IMR-90 (cell line): ENCODE measurements at regions not wholly inside any gene's neighbourhood (a gene's known extent, or its start where the extent isn't known, plus 50 kb on each side); places are given as distances from the start of the nearest gene placed in this dataset.

ENCODE experiments used
- ATAC-seq: fragments of 200-7000 bp; cut with Tn5 transposase; 2 replicates; pipeline ENCODE4 v1.9.1; 2020; ENCODE audit warnings: low read depth, mild to moderate bottlenecking, moderate library complexity
- BruUV-seq: library from RNA; stranded (reverse); fragments of 400-500 nt; replicated peaks from 2 replicates; lab custom pipeline; 2021; lab: Mats Ljungman, UMichigan
- CTCF ChIA-PET: fragments of 300-600 bp; formaldehyde crosslinking; extraction: SDS; loops from one replicate; lab custom pipeline; 2021; ENCODE audit warnings: antibody characterized with exemption; lab: Yijun Ruan, JAX
- POLR2A ChIA-PET: fragments of 300-600 bp; sonication (Branson Sonifier 250); formaldehyde crosslinking; loops from one replicate; lab custom pipeline; 2022; ENCODE audit warnings: antibody characterized with exemption; ENCODE audit not compliant: unreplicated experiment; lab: Charles Lee
- DNase-seq: peaks from one replicate; pipeline ENCODE4 v3.0.0; 2013
- H2AFZ ChIP-seq: replicated peaks from 2 replicates; pipeline ENCODE3; 2013; ENCODE audit warnings: low read length, mild to moderate bottlenecking; ENCODE audit not compliant: poor library complexity
- H2AK5ac ChIP-seq: 2 replicates; pipeline ENCODE4 v1.6.1; 2013; ENCODE audit warnings: low read depth, low read length, inconsistent platforms
- H2AK9ac ChIP-seq: replicated peaks from 2 replicates; pipeline ENCODE3; 2013; ENCODE audit warnings: mild to moderate bottlenecking, low read depth, low read length, moderate library complexity; ENCODE audit not compliant: poor library complexity
- H2BK120ac ChIP-seq: 2 replicates; pipeline ENCODE4 v1.6.1; 2013; ENCODE audit warnings: low read depth, low read length, inconsistent platforms
- H2BK15ac ChIP-seq: 3 replicates; pipeline ENCODE4 v1.6.1; 2013; ENCODE audit warnings: low read depth, low read length, inconsistent platforms
- H2BK20ac ChIP-seq: 2 replicates; pipeline ENCODE4 v1.6.1; 2013; ENCODE audit warnings: low read depth, mild to moderate bottlenecking, inconsistent platforms, low read length, moderate library complexity
- H2BK5ac ChIP-seq: 2 replicates; pipeline ENCODE4 v1.6.1; 2013; ENCODE audit warnings: mild to moderate bottlenecking, low read depth, low read length, inconsistent platforms; ENCODE audit not compliant: poor library complexity, severe bottlenecking
- H3K14ac ChIP-seq: replicated peaks from 2 replicates; pipeline ENCODE4 v1.6.1; 2013; ENCODE audit warnings: low read depth, low read length, inconsistent platforms
- H3K18ac ChIP-seq: 2 replicates; pipeline ENCODE4 v1.6.1; 2013; ENCODE audit warnings: low read depth, low read length, control low read depth
- H3K23ac ChIP-seq: 2 replicates; pipeline ENCODE4 v1.6.1; 2013; ENCODE audit warnings: low read depth, low read length, inconsistent platforms
- H3K27ac ChIP-seq: 2 replicates; pipeline ENCODE4 v1.5.1; 2013; ENCODE audit warnings: mild to moderate bottlenecking, control low read depth, low read length; ENCODE audit not compliant: insufficient read depth
- H3K27me3 ChIP-seq: 2 replicates; pipeline ENCODE4 v1.6.1; 2013; ENCODE audit warnings: low read length; ENCODE audit not compliant: control insufficient read depth, insufficient read depth
- H3K36me3 ChIP-seq: 2 replicates; pipeline ENCODE4 v1.6.1; 2013; ENCODE audit warnings: low read length, mixed read lengths; ENCODE audit not compliant: control insufficient read depth, insufficient read depth
- H3K4ac ChIP-seq: 2 replicates; pipeline ENCODE4 v1.6.1; 2013; ENCODE audit warnings: low read depth, low read length, inconsistent platforms
- H3K4me1 ChIP-seq: 2 replicates; pipeline ENCODE4 v1.6.1; 2013; ENCODE audit warnings: low read length, mixed read lengths; ENCODE audit not compliant: control insufficient read depth, insufficient read depth
- H3K4me2 ChIP-seq: 2 replicates; pipeline ENCODE4 v1.6.1; 2013; ENCODE audit warnings: low read depth, mild to moderate bottlenecking, control low read depth, low read length, moderate library complexity
- H3K4me3 ChIP-seq: 2 replicates; pipeline ENCODE4 v1.5.1; 2013; ENCODE audit warnings: low read depth, mild to moderate bottlenecking, control low read depth, low read length, moderate library complexity; ENCODE audit not compliant: insufficient read depth
- H3K56ac ChIP-seq: 2 replicates; pipeline ENCODE4 v1.6.1; 2013; ENCODE audit warnings: low read length, inconsistent platforms; ENCODE audit not compliant: insufficient read depth; ENCODE audit errors: extremely low read depth
- H3K79me1 ChIP-seq, 2 experiments: 2 replicates each; pipeline ENCODE4 v1.6.1; 2013; ENCODE audit warnings: low read length in 2 of 2, inconsistent platforms in 1 of 2, low read depth in 1 of 2
- H3K9ac ChIP-seq: 2 replicates; pipeline ENCODE4 v1.6.1; 2013; ENCODE audit warnings: low read depth, low read length, control low read depth
- H3K9me1 ChIP-seq: 2 replicates; pipeline ENCODE4 v1.6.1; 2013; ENCODE audit warnings: low read length, inconsistent platforms; ENCODE audit not compliant: insufficient read depth
- H3K9me3 ChIP-seq: 2 replicates; pipeline ENCODE4 v1.6.1; 2013; ENCODE audit warnings: low read length; ENCODE audit not compliant: control insufficient read depth, insufficient read depth
- H4K20me1 ChIP-seq: 2 replicates; pipeline ENCODE4 v1.6.1; 2013; ENCODE audit warnings: low read length, inconsistent platforms; ENCODE audit not compliant: insufficient read depth
- H4K5ac ChIP-seq: 2 replicates; pipeline ENCODE4 v1.6.1; 2013; ENCODE audit warnings: mild to moderate bottlenecking, low read depth, low read length, control low read depth
- H4K8ac ChIP-seq, 2 experiments: 2 replicates each; pipeline ENCODE4 v1.6.1; 2013; ENCODE audit warnings: low read depth in 2 of 2, low read length in 2 of 2, control low read depth in 1 of 2, inconsistent platforms in 1 of 2
- H4K91ac ChIP-seq: 2 replicates; pipeline ENCODE4 v1.6.1; 2013; ENCODE audit warnings: low read depth, low read length, inconsistent platforms; ENCODE audit not compliant: insufficient read depth
- CEBPB ChIP-seq: IDR thresholded peaks from 2 replicates; pipeline ENCODE4 v1.6.1; 2012; ENCODE audit warnings: low read depth, low read length, improper control_type of control experiment
- CHD1 ChIP-seq: IDR thresholded peaks from 2 replicates; pipeline ENCODE4 v1.6.1; 2012; ENCODE audit warnings: low read depth, low read length, improper control_type of control experiment
- CTCF ChIP-seq: conservative IDR thresholded peaks from 2 replicates; pipeline ENCODE4 v1.5.1; 2012; ENCODE audit warnings: mild to moderate bottlenecking, low read depth, low read length, improper control_type of control experiment
- ELK1 ChIP-seq: fragments of 150-350 bp; IDR thresholded peaks from 2 replicates; pipeline ENCODE4 v1.6.1; 2016; ENCODE audit warnings: low read depth, mild to moderate bottlenecking, low read length, moderate library complexity, borderline replicate concordance
- FOS ChIP-seq: fragments of 150-350 bp; IDR thresholded peaks from 2 replicates; pipeline ENCODE4 v1.6.1; 2016; ENCODE audit warnings: low read depth, low read length
- MAFK ChIP-seq: IDR thresholded peaks from 2 replicates; pipeline ENCODE4 v1.6.1; 2012; ENCODE audit warnings: low read depth, low read length, improper control_type of control experiment
- MAZ ChIP-seq: IDR thresholded peaks from 2 replicates; pipeline ENCODE4 v1.6.1; 2012; ENCODE audit warnings: low read depth, mild to moderate bottlenecking, low read length, improper control_type of control experiment, moderate library complexity, borderline replicate concordance
- MXI1 ChIP-seq: IDR thresholded peaks from 2 replicates; pipeline ENCODE4 v1.6.1; 2012; ENCODE audit warnings: low read depth, mild to moderate bottlenecking, low read length, moderate library complexity, borderline replicate concordance
- NFE2L2 ChIP-seq: fragments of 150-350 bp; IDR thresholded peaks from 2 replicates; pipeline ENCODE4 v1.6.1; 2016; ENCODE audit warnings: low read depth, mild to moderate bottlenecking, low read length
- POLR2A ChIP-seq: IDR thresholded peaks from 2 replicates; pipeline ENCODE4 v1.6.1; 2012; ENCODE audit warnings: mild to moderate bottlenecking, low read depth, low read length
- RAD21 ChIP-seq: IDR thresholded peaks from 2 replicates; pipeline ENCODE4 v1.6.1; 2012; ENCODE audit warnings: low read length, improper control_type of control experiment
- RCOR1 ChIP-seq: IDR thresholded peaks from 2 replicates; pipeline ENCODE4 v1.6.1; 2012; ENCODE audit warnings: mild to moderate bottlenecking, low read length, improper control_type of control experiment; ENCODE audit not compliant: insufficient replicate concordance
- RFX5 ChIP-seq: IDR thresholded peaks from 2 replicates; pipeline ENCODE4 v1.8.0; 2012; ENCODE audit warnings: low read depth, mild to moderate bottlenecking, low read length, moderate library complexity
- SMC3 ChIP-seq: fragments of 150-350 bp; IDR thresholded peaks from 2 replicates; pipeline ENCODE4 v1.6.1; 2016; ENCODE audit warnings: low read depth, mild to moderate bottlenecking, antibody characterized with exemption, low read length, moderate library complexity
- WGBS, 2 experiments: methylation state at CpG; one replicate each; pipeline versions ENCODE4 v1.1.5 to v1.1.7; 2013; ENCODE audit warnings: missing lambda C conversion rate in 2 of 2; ENCODE audit not compliant: insufficient read length in 1 of 2; ENCODE audit errors: extremely low coverage in 2 of 2; 5-methylcytosine and 5-hydroxymethylcytosine counted together
- dilution Hi-C: fragments of 300-500 bp; cut with HindIII; formaldehyde crosslinking; loops from one replicate; pipeline ENCODE4 v1.14.3; 2018; ENCODE audit warnings: low sequenced_read_pairs; ENCODE audit not compliant: unreplicated experiment
- in situ Hi-C: fragments of 300-500 bp; cut with MboI; formaldehyde crosslinking; loops from 3 replicates; pipeline ENCODE4 v1.14.3; 2019; ENCODE audit warnings: low sequenced_read_pairs, inconsistent platforms, mixed read lengths
- intact Hi-C: fragments of 100-400 bp; cut with micrococcal nuclease; formaldehyde crosslinking; loops from 2 replicates; pipeline ENCODE4 v1.10.0; 2022
- TF ChIP-seq, protein P1 (sequence below): fragments of 150-350 bp; IDR thresholded peaks from 2 replicates; pipeline ENCODE4 v1.6.1; 2017; ENCODE audit warnings: mild to moderate bottlenecking, antibody characterized with exemption, low read length, low read depth

- H3K4me2 ChIP-seq: no peak overlapping the region
- no peak overlapping the region for H3K18ac ChIP-seq
- no peak overlapping the region for H2AK5ac ChIP-seq
- no CpG with 5 or more reads among the region's 3 CpGs for WGBS, 2 experiments
- peaks cover 13% of the 10 kb centered on the region for H3K9me3 ChIP-seq
- no peak overlapping the region for H4K91ac ChIP-seq
- H3K14ac ChIP-seq: no peak overlapping the region
- DNase-seq (no peak), ATAC-seq (no peak)
- H4K8ac ChIP-seq: no peak overlapping the region
- no peak overlapping the region for H3K9ac ChIP-seq
- no peak overlapping the region for H3K23ac ChIP-seq
- ChIA-PET CTCF (no interaction called here), POLR2A (no interaction called here)
- BruUV-seq: no TSS peak
- H2BK120ac ChIP-seq: no peak overlapping the region
- H4K5ac ChIP-seq: no peak overlapping the region
- H3K27me3 ChIP-seq: no peaks in the 10 kb centered on the region
- no peak overlapping the region for H3K56ac ChIP-seq
- H3K4me3 ChIP-seq: no peak overlapping the region
- H2BK5ac ChIP-seq: no peak overlapping the region
- H2BK15ac ChIP-seq: no peak overlapping the region
- intact Hi-C loops: no loop called here
- in situ Hi-C loops: no loop called here
- H3K4me1 ChIP-seq: no peaks in the 10 kb centered on the region
- H3K4ac ChIP-seq: no peak overlapping the region
- H2AFZ ChIP-seq: no peak overlapping the region
- no peak overlapping the region for H2BK20ac ChIP-seq
- no peaks in the 10 kb centered on the region for H3K9me1 ChIP-seq
- H2AK9ac ChIP-seq: no peak overlapping the region
- no peaks in the 10 kb centered on the region for H3K79me1 ChIP-seq
- dilution Hi-C loops: no loop called here
- no peaks in the 10 kb centered on the region for H4K20me1 ChIP-seq
- no peak overlapping the region for H3K27ac ChIP-seq
- H3K36me3 ChIP-seq: no peaks in the 10 kb centered on the region
- TF ChIP-seq SMC3 (no peak), MXI1 (no peak), RFX5 (no peak), CHD1 (no peak), RCOR1 (no peak), MAFK (no peak), CEBPB (no peak), MAZ (no peak), POLR2A (no peak), CTCF (no peak), FOS (no peak), ELK1 (no peak), RAD21 (no peak), NFE2L2 (no peak)
- TF ChIP-seq, protein P1, sequence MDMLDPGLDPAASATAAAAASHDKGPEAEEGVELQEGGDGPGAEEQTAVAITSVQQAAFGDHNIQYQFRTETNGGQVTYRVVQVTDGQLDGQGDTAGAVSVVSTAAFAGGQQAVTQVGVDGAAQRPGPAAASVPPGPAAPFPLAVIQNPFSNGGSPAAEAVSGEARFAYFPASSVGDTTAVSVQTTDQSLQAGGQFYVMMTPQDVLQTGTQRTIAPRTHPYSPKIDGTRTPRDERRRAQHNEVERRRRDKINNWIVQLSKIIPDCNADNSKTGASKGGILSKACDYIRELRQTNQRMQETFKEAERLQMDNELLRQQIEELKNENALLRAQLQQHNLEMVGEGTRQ: no peak
Measured at GRCh38 chr1:242610209-242610608, 85.7 kb upstream of the PLD5 start.
